Right lung (tissue), 2 donors: ENCODE measurements at regions not wholly inside any gene's neighbourhood (a gene's known extent, or its start where the extent isn't known, plus 50 kb on each side); places are given as distances from the start of the nearest gene placed in this dataset.

Source experiments
- DNase-seq, 2 donors: peaks; one replicate each; pipeline ENCODE4 v3.0.0-alpha.2; 2013

GRCh38 chr12:76259106-76259505 is 89.1 kb downstream of the BBS10 start:
- DNase-seq = peak; percentile 18 to 36

- DNase-seq = no peak
These were observed 91.3 kb downstream of the BBS10 start for GRCh38 chr12:76256904-76257303.

GRCh38 chr12:76256321-76256720 is 91.9 kb downstream of the BBS10 start:
- DNase-seq = no peak

- no peak for DNase-seq
These were observed 92.5 kb downstream of the BBS10 start for GRCh38 chr12:76255692-76256091.

- no peak for DNase-seq
These were observed 92.9 kb downstream of the BBS10 start for GRCh38 chr12:76255281-76255680.

- DNase-seq = no peak
These were observed 96.2 kb downstream of the BBS10 start for GRCh38 chr12:76252031-76252430.

GRCh38 chr12:76250256-76250655 is 98.0 kb downstream of the BBS10 start:
- DNase-seq = no peak

GRCh38 chr12:76249501-76249900 is 98.7 kb downstream of the BBS10 start:
- no peak for DNase-seq

GRCh38 chr12:76247992-76248391 is 100.2 kb downstream of the BBS10 start:
- no peak for DNase-seq

- no peak for DNase-seq
These were observed 101.1 kb downstream of the BBS10 start for GRCh38 chr12:76247026-76247646.

GRCh38 chr12:76246611-76247010 is 101.6 kb downstream of the BBS10 start:
- no peak for DNase-seq

GRCh38 chr12:76244300-76244699 is 103.9 kb downstream of the BBS10 start:
- DNase-seq = no peak

- DNase-seq = no peak
These were observed 105.2 kb downstream of the BBS10 start for GRCh38 chr12:76242813-76243550.

- no peak for DNase-seq
These were observed 106.8 kb downstream of the BBS10 start for GRCh38 chr12:76241371-76241770.

- DNase-seq = no peak
These were observed 107.9 kb downstream of the BBS10 start for GRCh38 chr12:76240281-76240680.

GRCh38 chr12:76238688-76239087 is 109.5 kb downstream of the BBS10 start:
- no peak for DNase-seq

GRCh38 chr12:76237086-76237701 is 111.0 kb downstream of the BBS10 start:
- no peak for DNase-seq

GRCh38 chr12:76236640-76237039 is 111.6 kb downstream of the BBS10 start:
- no peak for DNase-seq

GRCh38 chr12:76234741-76235140 is 113.5 kb downstream of the BBS10 start:
- no peak for DNase-seq

GRCh38 chr12:76232013-76232412 is 116.2 kb downstream of the BBS10 start:
- DNase-seq = no peak

GRCh38 chr12:76226956-76227355 is 121.3 kb downstream of the BBS10 start:
- no peak for DNase-seq

GRCh38 chr12:76226397-76226796 is 121.8 kb downstream of the BBS10 start:
- DNase-seq = no peak

- no peak for DNase-seq
These were observed 124.3 kb downstream of the BBS10 start for GRCh38 chr12:76223869-76224268.
